Limb (tissue), 2 donors: ENCODE measurements at regions not wholly inside any gene's neighbourhood (a gene's known extent, or its start where the extent isn't known, plus 50 kb on each side); places are given as distances from the start of the nearest gene placed in this dataset.
"Not testable (repeated sequence)": the region's sequence is repeated elsewhere in the genome, so short reads cannot be mapped to it uniquely, and the experiment has no call there.

ENCODE experiments used
- DNase-seq, 2 donors: peaks; one replicate each; pipeline ENCODE4 v3.0.0-alpha.2; 2016; ENCODE audit errors: extremely low spot score in 2 of 2

DNA sequence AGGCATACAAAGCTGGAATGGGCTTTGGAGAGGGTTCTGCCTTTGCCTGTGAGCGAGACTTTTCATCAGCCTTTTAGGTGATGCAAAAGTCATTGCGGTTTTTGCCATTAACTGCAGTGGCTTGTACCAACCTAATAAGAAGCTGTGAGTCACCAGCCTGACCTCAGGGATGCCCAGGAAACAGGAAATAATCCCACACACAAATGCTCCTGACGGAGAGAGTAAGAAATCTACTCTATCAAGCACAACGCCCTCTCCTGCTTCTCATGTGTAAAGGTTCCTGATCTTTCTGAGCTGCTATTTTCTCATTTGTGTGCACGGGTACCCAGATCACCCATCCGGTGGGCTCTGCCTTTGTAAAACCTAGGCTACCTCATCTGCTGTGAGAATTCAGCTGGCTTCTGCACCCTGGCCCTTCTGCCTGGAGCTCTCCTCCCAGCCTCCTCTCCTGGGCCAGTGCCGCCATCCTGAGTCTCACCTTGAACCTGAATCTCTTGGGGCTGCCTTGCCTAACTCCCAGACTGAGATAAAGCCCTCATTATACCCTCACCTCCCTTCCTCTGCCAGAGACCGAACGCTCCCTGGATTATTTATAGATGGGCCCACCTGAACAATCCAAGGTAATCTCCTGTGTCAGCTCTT, 299.7 kb downstream of the C16orf95 start:
- DNase-seq: no peak

DNA sequence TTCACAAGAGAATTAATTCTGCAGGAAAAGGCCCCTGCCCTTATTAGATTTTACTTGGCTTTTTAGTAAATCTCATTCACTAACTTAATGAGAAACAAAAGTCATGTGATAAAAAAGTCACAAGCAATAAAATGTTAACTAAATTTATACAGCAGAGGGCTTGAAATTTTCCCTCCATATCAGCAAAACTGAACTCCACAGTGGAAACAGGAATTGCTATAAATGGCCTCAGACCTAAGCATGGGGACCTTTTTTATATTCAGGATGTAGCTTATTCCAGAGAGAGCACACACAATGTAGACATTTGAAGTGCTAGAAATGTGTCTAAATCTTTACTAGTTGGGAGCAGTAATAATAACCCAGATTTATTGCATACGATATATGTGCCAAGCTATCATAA, 291.5 kb downstream of the C16orf95 start:
- no peak for DNase-seq

DNA sequence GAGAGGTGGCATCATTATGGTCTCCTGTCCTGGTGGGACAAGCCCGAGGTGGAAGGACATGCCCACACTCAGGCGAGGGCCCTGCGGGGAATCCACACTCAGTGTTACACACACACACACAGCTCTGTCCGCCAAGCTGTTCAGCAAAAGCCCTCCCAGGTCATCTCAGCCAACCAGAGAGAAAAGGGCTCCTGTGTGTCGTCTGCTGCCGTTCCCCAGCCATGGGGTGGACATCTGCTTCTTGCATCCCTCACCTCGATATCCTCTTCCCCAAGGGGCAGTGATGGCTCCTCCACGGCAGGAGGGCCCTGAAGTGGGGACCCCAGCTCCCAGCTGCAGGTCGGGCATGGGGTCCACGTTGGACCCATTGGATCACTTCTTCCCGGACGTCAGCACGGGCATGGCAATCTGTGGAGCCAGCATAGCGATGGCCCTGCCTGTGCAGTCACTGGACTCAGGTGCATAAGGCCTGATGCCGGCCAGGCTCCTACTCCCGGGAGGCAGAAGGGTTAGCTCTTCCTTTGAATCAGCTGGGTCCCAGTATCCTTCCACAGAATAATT, 290.1 kb downstream of the C16orf95 start:
- no peak for DNase-seq

DNA sequence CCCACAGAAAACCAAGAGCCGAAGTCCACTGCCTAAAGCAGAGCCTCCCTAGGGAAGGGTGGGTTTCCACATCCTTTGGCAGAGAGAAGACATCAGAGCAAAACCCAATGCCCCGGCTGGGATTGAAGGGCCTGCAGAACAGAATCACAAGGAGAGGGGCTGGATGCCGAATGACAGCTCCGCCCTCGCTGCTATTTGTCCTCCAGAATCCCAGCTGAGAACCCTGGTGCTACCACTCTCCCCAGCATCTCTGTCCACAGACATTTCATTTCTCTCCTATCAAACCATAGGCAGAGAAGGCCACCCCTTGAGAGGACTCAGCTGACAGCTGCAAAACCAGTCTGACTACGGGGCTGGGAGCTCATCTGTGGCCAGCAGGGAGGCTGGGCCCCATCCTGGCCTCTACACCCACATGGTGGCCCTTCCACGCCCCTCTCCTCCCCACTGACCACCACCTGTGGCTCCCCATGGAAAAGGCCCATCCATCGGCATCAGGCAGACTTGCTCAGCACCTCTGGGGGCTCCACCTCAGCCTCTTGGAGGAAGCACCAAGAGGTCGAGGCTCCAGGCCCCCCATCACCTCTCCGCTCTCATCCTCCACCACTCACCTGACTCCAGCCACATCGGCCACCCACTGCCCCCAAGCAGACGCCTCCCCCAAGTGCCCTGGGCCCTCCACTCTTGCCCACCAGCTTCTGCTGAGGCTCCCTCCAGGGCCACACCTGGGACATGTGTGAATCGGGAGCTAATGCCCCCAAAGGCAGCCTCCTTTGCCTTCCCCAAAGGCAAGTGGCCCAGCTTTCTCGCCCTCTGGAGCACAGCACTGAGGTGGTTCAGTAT, 288.5 kb downstream of the C16orf95 start:
- DNase-seq: no peak

DNA sequence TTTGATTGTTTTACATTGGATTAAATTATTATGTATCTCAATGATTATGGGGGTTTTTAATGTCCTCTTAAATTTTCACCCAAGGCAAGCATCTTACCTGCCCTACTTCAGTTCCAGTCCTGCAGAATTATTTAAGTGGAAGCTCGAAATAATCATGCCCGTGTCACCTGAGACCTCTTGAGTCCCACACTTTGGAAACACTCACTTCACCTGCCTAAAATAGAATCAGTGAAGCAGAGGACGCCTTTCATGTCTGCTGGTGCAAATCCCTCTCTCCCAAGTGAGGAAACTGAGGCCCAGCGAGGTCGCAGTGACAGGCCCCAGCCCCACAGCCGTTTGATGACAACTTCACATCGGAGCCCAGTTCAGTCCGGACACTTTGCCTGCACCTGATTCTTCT, 284.6 kb downstream of the C16orf95 start:
- no peak for DNase-seq

DNA sequence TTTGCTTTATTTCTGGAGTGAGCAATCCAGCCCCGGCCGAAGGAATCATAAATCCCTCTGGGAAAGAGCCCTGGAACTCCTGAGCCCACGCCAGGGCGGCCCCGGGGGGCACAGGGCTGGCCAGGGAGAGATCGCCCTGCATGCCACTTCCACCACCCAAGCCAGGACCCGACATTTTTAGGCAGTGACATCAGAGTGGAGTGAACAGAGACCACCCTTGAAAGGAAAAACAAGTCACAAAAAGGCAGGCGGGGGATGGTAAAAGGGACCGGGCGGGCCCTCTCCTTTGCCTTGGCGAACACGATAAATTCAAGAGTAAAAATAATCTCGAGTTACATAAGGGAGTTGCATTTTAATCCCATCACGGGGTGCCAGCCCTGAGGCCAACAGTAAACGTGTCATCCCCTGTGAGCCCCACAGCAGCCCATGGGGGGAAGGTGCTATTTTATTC, 284.1 kb downstream of the C16orf95 start:
- peak in 1 of 2 donors; percentile 22 for DNase-seq

DNA sequence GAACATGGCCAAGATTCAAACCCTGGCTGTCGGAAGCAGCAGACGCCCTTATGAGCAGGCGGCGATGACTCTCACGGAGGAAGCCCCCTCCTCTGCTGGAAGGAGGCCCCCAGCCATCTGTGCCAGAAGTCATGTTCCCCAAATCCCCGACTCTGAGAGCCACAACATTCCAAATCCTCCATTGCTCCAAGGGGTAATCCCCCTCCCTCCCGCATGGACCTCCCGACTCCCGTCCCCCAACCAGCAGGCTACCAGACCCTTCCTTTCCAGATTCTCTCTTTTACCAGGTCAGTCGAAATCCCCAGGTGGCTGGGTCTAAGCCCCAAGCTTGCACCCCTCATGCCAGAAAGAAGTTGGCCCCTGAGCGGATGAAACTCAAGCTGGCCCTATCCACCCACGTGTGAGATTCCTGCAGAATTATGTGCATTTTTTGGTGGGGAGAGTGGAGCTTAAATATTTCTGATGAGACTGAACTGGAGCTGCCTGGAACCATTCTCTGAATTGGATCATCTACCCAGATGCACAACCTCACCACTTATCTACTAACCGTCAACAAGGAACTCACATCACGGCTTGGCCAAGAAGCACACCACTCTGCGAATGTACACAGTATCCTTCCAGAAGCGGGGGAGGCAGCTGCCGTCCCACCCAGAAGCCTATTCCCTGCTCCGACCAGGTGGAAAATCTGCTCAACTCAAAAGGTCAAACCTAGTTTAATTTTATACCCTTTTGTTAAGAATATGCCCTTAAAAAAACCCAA, 283.5 kb downstream of the C16orf95 start:
- DNase-seq: no peak

DNA sequence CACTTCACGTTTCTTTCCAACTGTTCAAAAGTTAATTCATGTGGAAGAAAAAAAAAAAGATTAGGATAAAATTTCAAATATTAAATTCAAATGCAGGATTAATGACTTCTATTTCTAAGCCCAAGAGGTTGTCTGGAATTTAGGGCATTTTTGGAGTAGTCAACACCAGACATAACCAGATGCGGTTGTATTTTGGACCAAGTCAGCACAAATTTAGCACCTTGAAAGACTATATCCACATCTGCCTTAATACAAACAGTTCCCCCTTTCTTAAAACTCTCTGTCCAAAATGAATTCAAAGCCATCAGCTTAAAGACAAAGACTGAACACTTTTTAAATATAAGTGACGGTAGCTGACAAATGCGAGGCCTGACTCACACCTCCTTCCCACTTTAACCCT, 282.9 kb downstream of the C16orf95 start:
- DNase-seq: no peak

DNA sequence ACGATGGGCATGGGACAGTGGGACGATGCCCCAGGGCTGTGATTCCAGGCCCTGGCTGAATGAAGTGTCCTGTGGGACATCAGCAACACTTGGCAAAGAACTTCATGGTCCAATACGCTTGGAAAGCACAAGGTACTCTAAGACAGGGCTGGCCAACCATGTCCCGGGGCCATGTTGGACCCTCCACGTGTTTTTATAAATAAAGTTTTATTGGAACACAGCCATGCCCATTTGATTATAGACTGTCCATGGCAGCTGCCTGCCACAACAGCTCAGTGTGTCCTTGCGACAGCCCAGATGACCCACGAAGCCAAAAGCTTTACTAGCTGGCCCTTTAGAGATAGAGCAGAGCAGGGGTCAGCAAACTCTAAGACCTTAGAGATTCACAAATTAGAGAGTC, 282.1 kb downstream of the C16orf95 start:
- DNase-seq: no peak

DNA sequence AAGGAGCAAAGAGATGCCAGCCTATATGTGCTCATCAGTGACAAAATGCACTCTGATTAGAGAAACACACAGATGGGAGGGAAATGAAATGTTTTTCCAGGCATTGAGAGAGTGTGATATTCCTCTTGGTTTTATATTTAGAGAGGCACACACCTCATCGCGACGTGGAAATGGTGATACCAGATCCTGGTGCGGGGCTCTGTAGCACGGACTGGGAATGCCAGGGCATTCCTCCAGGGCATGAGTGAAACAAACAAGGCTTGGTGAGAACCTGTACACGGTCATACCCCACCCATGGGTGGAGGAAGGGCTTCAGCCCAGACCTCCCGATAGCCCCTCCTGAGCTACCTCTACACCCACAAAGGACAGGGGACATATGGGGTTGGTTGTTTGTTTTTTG, 280.2 kb downstream of the C16orf95 start:
- no peak for DNase-seq

DNA sequence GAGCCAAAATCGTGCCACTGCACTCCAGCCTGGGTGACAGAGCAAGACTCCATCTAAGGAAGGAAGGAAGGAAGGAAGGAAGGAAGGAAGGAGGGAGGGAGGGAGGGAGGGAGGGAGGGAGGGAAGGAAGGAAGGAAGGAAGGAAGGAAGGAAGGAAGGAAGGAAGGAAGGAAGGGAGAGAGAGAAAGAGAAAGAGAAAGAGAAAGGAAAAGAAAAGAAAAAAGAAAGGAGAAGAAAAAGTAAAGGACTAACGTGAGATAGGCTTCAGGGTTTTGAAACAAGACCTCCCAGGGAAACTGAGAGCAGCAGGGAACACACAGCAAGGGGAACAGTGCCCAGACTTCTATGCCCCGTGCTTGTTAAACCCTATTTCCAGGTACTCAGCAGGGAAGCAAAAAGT, 278.7 kb downstream of the C16orf95 start:
- DNase-seq: not testable (repeated sequence)

DNA sequence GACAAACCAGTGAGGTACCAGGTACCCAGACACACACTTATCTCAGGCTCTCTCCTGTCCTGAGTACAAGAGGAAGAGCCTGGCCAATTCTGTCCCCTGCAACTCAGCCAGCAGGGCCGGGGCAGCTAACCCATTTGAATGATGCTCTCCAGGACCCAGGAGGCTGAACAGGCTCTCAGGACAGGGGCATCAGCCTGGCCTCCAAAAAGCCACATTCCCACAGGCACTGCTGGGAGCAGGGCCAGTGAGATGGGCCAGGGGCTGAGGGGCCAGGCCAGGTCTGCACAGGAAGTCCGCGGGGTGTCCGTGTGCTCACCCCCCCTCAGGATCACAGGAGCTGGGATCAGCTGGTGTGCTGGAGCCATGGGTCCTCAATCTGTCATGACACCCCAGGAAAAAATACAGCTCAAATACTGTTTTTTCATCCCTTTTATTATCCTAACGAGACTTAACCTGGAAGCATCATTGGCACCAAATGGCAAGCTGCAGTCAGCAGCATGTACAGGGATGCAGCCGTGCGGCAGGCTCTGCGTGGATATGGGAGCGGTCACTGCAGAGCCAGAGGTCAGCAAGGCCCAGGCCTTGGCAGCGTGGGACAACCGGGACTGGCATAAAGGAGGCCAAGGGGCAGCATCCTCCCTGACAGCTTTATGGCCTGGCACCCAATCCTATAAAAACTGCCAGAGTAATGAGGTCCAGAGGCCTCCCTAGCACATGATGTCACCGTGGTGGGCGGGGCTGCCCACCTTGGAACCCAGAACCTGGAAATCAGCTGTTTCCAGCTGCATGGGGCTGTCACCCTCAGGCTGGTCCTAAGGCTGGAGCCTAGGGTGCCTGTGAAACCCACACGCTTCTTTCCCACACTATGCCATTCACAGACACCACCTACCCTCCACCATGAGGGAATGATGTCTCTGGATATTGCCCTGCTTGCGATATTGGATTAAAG, 276.7 kb downstream of the C16orf95 start:
- DNase-seq: no peak

DNA sequence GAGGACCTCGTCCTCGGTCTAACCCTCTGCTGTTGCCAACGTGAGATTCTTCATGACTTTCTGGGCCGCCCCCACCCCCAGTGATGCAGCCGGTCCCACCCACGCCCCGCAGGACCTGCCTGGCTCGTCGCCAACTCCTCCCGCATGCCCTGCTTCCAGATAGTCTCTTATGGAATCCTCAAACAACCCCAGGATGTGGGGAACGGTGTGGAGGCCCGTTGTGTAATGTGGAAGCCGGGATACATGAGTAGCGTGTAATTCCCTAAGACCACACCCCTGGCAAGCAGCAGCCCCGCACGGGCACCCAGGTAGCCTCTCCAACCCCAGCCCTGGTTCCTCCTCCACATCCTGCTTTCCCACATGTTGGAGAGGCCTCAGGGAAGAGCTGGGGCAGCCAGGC, 275.9 kb downstream of the C16orf95 start:
- DNase-seq: no peak

DNA sequence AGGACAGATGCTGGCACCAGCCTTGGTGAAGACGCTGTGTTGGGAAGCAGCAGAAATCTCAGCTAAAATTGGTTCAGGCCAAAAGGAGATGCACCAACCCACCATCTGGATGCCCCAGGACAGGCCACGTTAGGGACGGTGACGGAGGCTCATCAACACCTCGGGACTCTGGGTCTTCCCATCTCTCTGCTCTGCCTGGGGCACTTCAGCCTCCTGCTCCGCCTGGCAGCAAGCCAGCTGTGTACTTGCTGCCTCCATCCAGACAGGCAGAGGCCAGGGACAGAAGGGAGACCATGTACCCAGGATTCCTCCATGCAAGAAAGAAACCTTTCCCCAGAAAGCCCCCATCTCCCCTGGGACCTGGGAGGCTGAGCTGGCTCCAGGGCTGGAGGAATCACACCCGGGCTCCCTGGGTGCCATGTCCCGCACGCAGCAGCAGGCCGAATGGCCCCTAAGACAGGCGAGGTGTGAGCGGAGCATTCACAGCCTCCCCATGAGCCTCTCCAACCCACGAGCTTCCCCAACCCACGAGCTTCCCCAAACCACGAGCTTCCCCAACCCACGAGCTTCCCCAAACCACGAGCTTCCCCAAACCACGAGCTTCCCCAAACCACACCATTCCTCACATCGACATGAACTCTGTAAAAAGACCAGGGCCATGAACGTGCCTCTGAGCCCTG, 274.5 kb downstream of the C16orf95 start:
- DNase-seq: no peak

DNA sequence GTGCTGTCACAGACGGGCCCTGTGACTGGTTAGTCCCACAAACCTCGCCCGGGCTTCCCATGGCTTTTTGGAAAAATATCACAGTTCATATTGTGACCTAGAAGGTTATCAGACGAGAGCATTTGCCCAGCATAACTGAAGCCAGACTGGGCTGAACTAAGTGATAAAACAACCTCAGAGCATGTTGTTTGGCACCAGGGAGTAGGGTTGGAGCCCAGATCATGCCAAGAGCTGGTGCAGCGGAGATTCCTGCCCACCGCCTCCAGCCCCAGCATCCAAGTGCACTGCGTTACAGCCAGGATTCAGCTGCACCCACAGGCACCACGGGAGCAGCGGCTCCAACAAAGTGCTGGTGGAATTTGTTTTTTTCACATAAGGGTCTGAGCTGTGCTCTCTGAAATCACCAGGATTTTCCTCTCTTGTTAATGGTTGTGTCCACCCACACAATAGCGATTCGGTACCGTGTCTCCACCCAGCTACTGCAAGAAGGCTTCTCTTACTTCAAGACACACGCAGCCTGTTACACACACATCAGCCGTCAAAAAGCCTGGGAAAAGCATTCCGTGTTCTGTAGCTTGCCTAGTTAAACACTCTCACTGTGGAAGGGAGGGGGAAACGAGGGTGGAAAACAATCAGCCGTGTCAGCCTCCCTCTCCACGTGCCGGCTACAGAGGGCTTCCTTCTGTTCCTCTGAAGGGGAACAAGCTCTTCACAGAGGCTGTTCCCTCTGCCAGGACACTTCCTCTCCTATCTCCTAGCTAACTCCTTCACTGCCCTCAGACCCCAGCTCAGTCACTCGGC, 273.8 kb downstream of the C16orf95 start:
- no peak for DNase-seq

DNA sequence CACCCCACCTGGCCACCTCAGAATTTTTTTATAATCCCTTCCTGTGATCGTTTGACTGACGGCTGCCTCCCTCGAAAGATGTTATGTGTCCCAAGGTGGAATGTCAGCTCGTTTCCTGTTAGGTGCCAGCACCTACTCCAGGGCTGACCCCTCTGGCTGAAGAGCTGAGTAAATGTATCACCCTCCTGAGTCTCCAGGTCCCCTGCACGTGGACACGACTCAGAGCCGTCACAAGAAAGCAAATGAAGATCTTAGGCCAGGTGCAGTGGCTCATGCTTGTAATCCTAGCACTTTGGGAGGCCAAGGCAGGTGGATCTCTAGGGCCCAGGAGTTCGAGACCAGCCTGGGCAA, 273.2 kb downstream of the C16orf95 start:
- no peak for DNase-seq

DNA sequence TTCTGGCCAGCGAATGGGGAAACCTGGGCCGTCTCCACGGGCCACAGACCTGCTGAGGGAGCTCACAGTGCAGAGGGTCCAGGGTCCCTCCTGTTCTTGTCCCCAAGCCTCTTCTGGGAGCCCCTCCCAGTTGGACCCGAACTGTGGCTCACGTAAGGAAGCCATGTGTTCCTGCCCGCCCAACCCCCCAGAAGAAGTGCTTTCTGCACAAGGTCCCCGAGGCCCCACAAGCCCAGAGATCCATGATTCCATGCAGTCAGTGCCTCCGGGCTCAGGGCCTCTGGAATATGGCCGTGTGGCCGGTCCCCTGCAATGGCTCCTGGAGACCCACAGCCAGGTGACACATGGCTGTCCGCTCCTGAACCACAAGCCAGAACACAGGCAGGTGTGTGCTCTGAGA, 272.4 kb downstream of the C16orf95 start:
- DNase-seq: no peak

DNA sequence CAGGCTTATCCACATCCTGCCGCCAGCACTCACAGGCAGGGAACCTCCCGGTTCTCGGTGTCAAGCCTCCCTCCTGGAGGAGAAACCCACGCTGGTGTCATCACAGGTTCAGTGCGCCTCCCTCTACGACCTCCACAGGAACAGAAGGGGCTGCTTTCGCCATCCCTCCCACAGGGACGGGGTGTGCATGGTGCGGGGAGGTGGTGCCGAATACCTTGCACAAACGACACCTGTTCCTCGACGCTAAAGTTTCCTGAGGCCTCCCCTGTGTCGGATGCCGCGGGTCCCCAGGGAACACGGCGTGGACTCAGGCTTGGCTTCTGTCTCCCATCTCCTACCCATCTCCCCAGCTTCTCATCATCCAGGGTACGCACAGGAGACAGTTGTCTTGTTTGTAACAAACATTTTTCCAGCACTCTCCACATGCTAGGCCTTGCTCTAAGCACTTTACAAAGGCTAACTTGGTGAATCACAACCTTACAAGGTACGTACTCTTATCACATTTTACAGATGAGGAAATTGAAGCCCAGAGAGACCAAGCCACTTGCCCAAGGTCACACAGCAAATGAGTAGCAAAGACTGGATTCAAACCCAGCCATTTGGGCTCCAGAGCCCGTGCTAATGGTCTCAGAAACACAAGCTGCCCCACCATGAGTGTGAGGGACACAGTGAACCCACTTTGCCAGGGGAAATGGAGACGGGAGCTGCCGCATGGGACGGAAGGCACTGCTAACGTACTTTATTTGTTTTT, 271.6 kb downstream of the C16orf95 start:
- peak in 1 of 2 donors; percentile 24 for DNase-seq

DNA sequence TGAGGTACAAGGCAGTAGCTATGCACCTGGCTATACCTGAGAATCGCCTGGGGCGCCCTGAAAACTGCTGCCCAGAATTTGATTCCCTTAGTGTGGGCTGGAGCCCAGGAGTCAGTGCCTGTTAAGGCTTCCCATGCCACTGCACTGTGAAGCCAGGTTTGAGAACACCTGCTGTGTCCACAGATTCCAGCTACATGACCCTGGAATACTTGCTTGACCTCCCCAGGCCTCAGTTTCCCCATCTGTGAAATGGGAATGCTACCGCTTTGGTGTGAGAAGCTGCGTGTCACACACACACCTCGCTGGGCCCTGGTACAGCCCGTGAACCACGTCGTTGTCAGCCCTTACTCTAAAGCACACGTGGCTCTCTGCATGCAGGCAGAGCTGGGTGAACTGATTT, 271.0 kb downstream of the C16orf95 start:
- DNase-seq: peak in 1 of 2 donors; percentile 14
